H9 (cell line): ENCODE measurements at regions not wholly inside any gene's neighbourhood (a gene's known extent, or its start where the extent isn't known, plus 50 kb on each side); places are given as distances from the start of the nearest gene placed in this dataset.

Experiments
- DNase-seq: peaks from one replicate; pipeline ENCODE4 v3.0.0-alpha.2; 2017
- H2AFZ ChIP-seq: one replicate; pipeline ENCODE4 v1.6.1; 2013; ENCODE audit warnings: mild to moderate bottlenecking, low read length, control low read depth, moderate library complexity
- H2AK5ac ChIP-seq: 2 replicates; pipeline ENCODE4 v1.6.1; 2013; ENCODE audit warnings: low read length, control low read depth, mixed read lengths; ENCODE audit not compliant: insufficient read length
- H2BK120ac ChIP-seq: one replicate; pipeline ENCODE4 v1.6.1; 2013; ENCODE audit warnings: low read depth, mild to moderate bottlenecking, low read length, control low read depth, inconsistent platforms; ENCODE audit not compliant: poor library complexity, severe bottlenecking
- H2BK12ac ChIP-seq: 2 replicates; pipeline ENCODE4 v1.6.1; 2013; ENCODE audit warnings: low read length, control low read depth, mixed read lengths, low read depth; ENCODE audit not compliant: insufficient read length
- H2BK15ac ChIP-seq: 2 replicates; pipeline ENCODE4 v1.6.1; 2013; ENCODE audit warnings: low read depth, low read length, control low read depth
- H2BK20ac ChIP-seq: one replicate; pipeline ENCODE4 v1.6.1; 2013; ENCODE audit warnings: low read depth, mild to moderate bottlenecking, low read length, control low read depth, inconsistent platforms; ENCODE audit not compliant: poor library complexity, severe bottlenecking
- H2BK5ac ChIP-seq: 2 replicates; pipeline ENCODE4 v1.6.1; 2013; ENCODE audit warnings: low read length, control low read depth, mixed read lengths; ENCODE audit not compliant: insufficient read length
- H3K14ac ChIP-seq: 2 replicates; pipeline ENCODE4 v1.6.1; 2013; ENCODE audit warnings: low read length, control low read depth; ENCODE audit not compliant: insufficient read depth
- H3K18ac ChIP-seq: 2 replicates; pipeline ENCODE4 v1.6.1; 2013; ENCODE audit warnings: low read depth, mild to moderate bottlenecking, mixed read lengths, low read length, control low read depth; ENCODE audit not compliant: insufficient read length
- H3K23ac ChIP-seq: 2 replicates; pipeline ENCODE4 v1.6.1; 2013; ENCODE audit warnings: low read length, control low read depth, mixed read lengths, low read depth; ENCODE audit not compliant: insufficient read length
- H3K23me2 ChIP-seq: 2 replicates; pipeline ENCODE4 v1.6.1; 2013; ENCODE audit warnings: low read depth, mild to moderate bottlenecking, mixed read lengths, low read length, control low read depth; ENCODE audit not compliant: insufficient read length, poor library complexity, severe bottlenecking
- H3K27ac ChIP-seq: 2 replicates; pipeline ENCODE4 v1.5.1; 2013; ENCODE audit warnings: low read length, control low read depth, mixed read lengths, low read depth; ENCODE audit not compliant: insufficient read length
- H3K27me3 ChIP-seq: 2 replicates; pipeline ENCODE4 v1.6.1; 2013; ENCODE audit warnings: low read length, control low read depth, inconsistent platforms; ENCODE audit not compliant: insufficient read depth
- H3K4ac ChIP-seq: 2 replicates; pipeline ENCODE4 v1.6.1; 2013; ENCODE audit warnings: low read depth, mild to moderate bottlenecking, control low read depth, inconsistent platforms, low read length, moderate library complexity
- H3K4me1 ChIP-seq: 2 replicates; pipeline ENCODE4 v1.6.1; 2013; ENCODE audit warnings: low read length, control low read depth, inconsistent platforms; ENCODE audit not compliant: insufficient read depth
- H3K4me2 ChIP-seq: 2 replicates; pipeline ENCODE4 v1.6.1; 2013; ENCODE audit warnings: low read length, control low read depth, mixed read lengths; ENCODE audit not compliant: insufficient read length, insufficient read depth
- H3K56ac ChIP-seq: 2 replicates; pipeline ENCODE4 v1.6.1; 2013; ENCODE audit warnings: low read depth, mild to moderate bottlenecking, mixed read lengths, low read length, control low read depth; ENCODE audit not compliant: insufficient read length
- H3K79me1 ChIP-seq: 2 replicates; pipeline ENCODE4 v1.6.1; 2013; ENCODE audit warnings: low read depth, mild to moderate bottlenecking, moderate library complexity, low read length, control low read depth, inconsistent platforms; ENCODE audit not compliant: insufficient read depth, poor library complexity, severe bottlenecking
- H3K79me2 ChIP-seq: 2 replicates; pipeline ENCODE4 v1.6.1; 2013; ENCODE audit warnings: low read length, control low read depth, inconsistent platforms; ENCODE audit not compliant: insufficient read depth
- H3K9ac ChIP-seq: 2 replicates; pipeline ENCODE4 v1.6.1; 2013; ENCODE audit warnings: low read length, control low read depth, mixed read lengths; ENCODE audit not compliant: insufficient read length; ENCODE audit errors: extremely low read depth
- H3K9me3 ChIP-seq: one replicate; pipeline ENCODE4 v1.6.1; 2013; ENCODE audit warnings: low read depth, low read length, inconsistent platforms; ENCODE audit not compliant: control insufficient read depth
- H3T11ph ChIP-seq: one replicate; pipeline ENCODE4 v1.6.1; 2013; ENCODE audit warnings: mild to moderate bottlenecking, low read length, control low read depth, inconsistent platforms
- H4K20me1 ChIP-seq: one replicate; pipeline ENCODE4 v1.6.1; 2013; ENCODE audit not compliant: control insufficient read depth, insufficient read length, insufficient read depth
- H4K5ac ChIP-seq: 2 replicates; pipeline ENCODE4 v1.6.1; 2013; ENCODE audit warnings: low read depth, mild to moderate bottlenecking, mixed read lengths, low read length, control low read depth; ENCODE audit not compliant: insufficient read length
- H4K8ac ChIP-seq: replicated peaks from 2 replicates; pipeline ENCODE4 v1.6.1; 2013; ENCODE audit warnings: low read length, control low read depth, mixed read lengths, low read depth; ENCODE audit not compliant: insufficient read length
- H4K91ac ChIP-seq: 2 replicates; pipeline ENCODE4 v1.6.1; 2013; ENCODE audit warnings: low read depth, mild to moderate bottlenecking, moderate library complexity, mixed read lengths, low read length, control low read depth; ENCODE audit not compliant: insufficient read length
- H3K27ac Mint-ChIP-seq, 3 experiments: 2 replicates in 2 of 3; 3 replicates in 1 of 3; pipeline ENCODE4 v1.8.0; 2020 to 2021; ENCODE audit warnings: mixed read lengths in 3 of 3, mild to moderate bottlenecking in 1 of 3, moderate library complexity in 1 of 3
- H3K27me3 Mint-ChIP-seq: 2 replicates; pipeline ENCODE4 v1.8.0; 2021; ENCODE audit warnings: low read depth, mild to moderate bottlenecking, moderate library complexity, mixed read lengths
- H3K36me3 Mint-ChIP-seq, 3 experiments: 2 replicates in 2 of 3; 3 replicates in 1 of 3; pipeline ENCODE4 v1.8.0; 2020 to 2021; ENCODE audit warnings: low read depth in 3 of 3, mixed read lengths in 3 of 3; ENCODE audit not compliant: insufficient read depth in 1 of 3
- H3K4me1 Mint-ChIP-seq, 2 experiments: 2 replicates each; pipeline ENCODE4 v1.8.0; 2020; ENCODE audit warnings: mixed read lengths in 2 of 2
- H3K4me3 Mint-ChIP-seq, 2 experiments: 2 replicates in 1 of 2; 3 replicates in 1 of 2; pipeline ENCODE4 v1.8.0; 2020 to 2021; ENCODE audit warnings: mild to moderate bottlenecking in 2 of 2, mixed read lengths in 2 of 2, moderate library complexity in 1 of 2
- H3K9me3 Mint-ChIP-seq, 2 experiments: 2 replicates in 1 of 2; 3 replicates in 1 of 2; pipeline ENCODE4 v1.8.0; 2020; ENCODE audit warnings: mild to moderate bottlenecking in 2 of 2, mixed read lengths in 2 of 2, moderate library complexity in 1 of 2
- WGBS: extraction: QIAGEN DNeasy Blood & Tissue Kit; methylation state at CpG from one replicate; pipeline ENCODE4 v1.1.7; 2013; ENCODE audit warnings: missing lambda C conversion rate, low lambda C conversion rate, mixed read lengths; ENCODE audit not compliant: insufficient read length; ENCODE audit errors: extremely low coverage; 5-methylcytosine and 5-hydroxymethylcytosine counted together
- TF ChIP-seq, protein P1 (sequence below): fragments of 200-600 bp; sonication (generic); conservative IDR thresholded peaks from 3 replicates; pipeline ENCODE4 v1.8.0; 2021; ENCODE audit warnings: antibody characterized with exemption, mild to moderate bottlenecking

GRCh38 chr6:170034294-170034693 lies 256.6 kb downstream of the DLL1 start:
- Histone ChIP-seq H3K4ac (no peak overlapping the region), H3K23ac (no peak overlapping the region), H3T11ph (no peak overlapping the region), H3K23me2 (no peaks in the 10 kb centered on the region), H2AFZ (no peak overlapping the region), H3K79me1 (no peaks in the 10 kb centered on the region), H3K4me2 (no peak overlapping the region), H2BK20ac (no peak overlapping the region), H3K27me3 (no peaks in the 10 kb centered on the region), H3K27ac (no peak overlapping the region), H3K4me1 (no peaks in the 10 kb centered on the region; the same call in 1 of the 2 replicates), H2BK12ac (no peak overlapping the region), H3K56ac (no peak overlapping the region), H4K8ac (no peak overlapping the region), H2BK120ac (no peak overlapping the region), H3K18ac (no peak overlapping the region), H4K20me1 (no peaks in the 10 kb centered on the region), H2AK5ac (no peak overlapping the region), H3K9me3 (no peaks in the 10 kb centered on the region), H2BK15ac (no peak overlapping the region), H3K14ac (no peak overlapping the region), H4K5ac (no peak overlapping the region), H4K91ac (no peak overlapping the region), H3K9ac (no peak overlapping the region), H2BK5ac (no peak overlapping the region), H3K79me2 (no peaks in the 10 kb centered on the region)
- H3K4me1 Mint-ChIP-seq: peaks cover 37 to 40% of the 10 kb centered on the region in 2 experiments
- H3K4me3 Mint-ChIP-seq: no peak overlapping the region
- H3K27ac Mint-ChIP-seq: no peak overlapping the region; a peak in 1 of 7 replicates
- no peak for DNase-seq
- H3K27me3 Mint-ChIP-seq: peaks cover 12% of the 10 kb centered on the region
- H3K36me3 Mint-ChIP-seq: peaks cover 5 to 30% (median 13%) of the 10 kb centered on the region in 3 experiments; a peak in 6 of 7 replicates
- TF ChIP-seq, protein P1, sequence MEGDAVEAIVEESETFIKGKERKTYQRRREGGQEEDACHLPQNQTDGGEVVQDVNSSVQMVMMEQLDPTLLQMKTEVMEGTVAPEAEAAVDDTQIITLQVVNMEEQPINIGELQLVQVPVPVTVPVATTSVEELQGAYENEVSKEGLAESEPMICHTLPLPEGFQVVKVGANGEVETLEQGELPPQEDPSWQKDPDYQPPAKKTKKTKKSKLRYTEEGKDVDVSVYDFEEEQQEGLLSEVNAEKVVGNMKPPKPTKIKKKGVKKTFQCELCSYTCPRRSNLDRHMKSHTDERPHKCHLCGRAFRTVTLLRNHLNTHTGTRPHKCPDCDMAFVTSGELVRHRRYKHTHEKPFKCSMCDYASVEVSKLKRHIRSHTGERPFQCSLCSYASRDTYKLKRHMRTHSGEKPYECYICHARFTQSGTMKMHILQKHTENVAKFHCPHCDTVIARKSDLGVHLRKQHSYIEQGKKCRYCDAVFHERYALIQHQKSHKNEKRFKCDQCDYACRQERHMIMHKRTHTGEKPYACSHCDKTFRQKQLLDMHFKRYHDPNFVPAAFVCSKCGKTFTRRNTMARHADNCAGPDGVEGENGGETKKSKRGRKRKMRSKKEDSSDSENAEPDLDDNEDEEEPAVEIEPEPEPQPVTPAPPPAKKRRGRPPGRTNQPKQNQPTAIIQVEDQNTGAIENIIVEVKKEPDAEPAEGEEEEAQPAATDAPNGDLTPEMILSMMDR: no peak
- WGBS: no CpG with 5 or more reads among the region's 12 CpGs
- H3K9me3 Mint-ChIP-seq: peaks cover 22 to 27% of the 10 kb centered on the region in 2 experiments
